ENCODE measurements at regions not wholly inside any gene's neighbourhood (a gene's known extent, or its start where the extent isn't known, plus 50 kb on each side); places are given as distances from the start of the nearest gene placed in this dataset.

- Histone ChIP-seq H3K79me2 (ENCODE audit: control insufficient read depth, low read length) (no peaks in the 10 kb centered on the region), H3K27ac (ENCODE audit: low read depth, low read length) (no peak overlapping the region), H3K9me2 (replicated peaks; ENCODE audit: control insufficient read depth, low read length) (no peaks in the 10 kb centered on the region), H3K4me1 (ENCODE audit: control insufficient read depth, low read length) (no peaks in the 10 kb centered on the region), H3K4me2 (ENCODE audit: low read length) (no peak overlapping the region), H3K4me3 (ENCODE audit: low read length) (no peak overlapping the region), H3K9me3 (ENCODE audit: control insufficient read depth, insufficient read depth, low read length) (no peaks in the 10 kb centered on the region), H4K20me1 (ENCODE audit: control insufficient read depth, insufficient read depth, low read depth, low read length) (no peaks in the 10 kb centered on the region), H3K36me3 (ENCODE audit: control insufficient read depth, low read length) (no peaks in the 10 kb centered on the region), H3K27me3 (ENCODE audit: control insufficient read depth, low read length) (no peaks in the 10 kb centered on the region), H3F3A (ENCODE audit: control insufficient read depth, insufficient read depth) (no peaks in the 10 kb centered on the region)
- TF ChIP-seq CTCF (IDR thresholded peaks at IDR 0.05; ENCODE audit: low read depth, low read length, poor library complexity, severe bottlenecking) (no peak), EZH2phosphoT487 (IDR thresholded peaks at IDR 0.05; ENCODE audit: borderline replicate concordance, low read length) (no peak)
Measured at GRCh38 chr4:23728393-23728792, 161.5 kb downstream of the PPARGC1A start.

GRCh38 chr4:23720556-23720955, 169.3 kb downstream of the PPARGC1A start:
- Histone ChIP-seq H3K27ac (ENCODE audit: low read depth, low read length) (no peak overlapping the region), H3F3A (ENCODE audit: control insufficient read depth, insufficient read depth) (no peaks in the 10 kb centered on the region), H3K27me3 (ENCODE audit: control insufficient read depth, low read length) (no peaks in the 10 kb centered on the region), H4K20me1 (ENCODE audit: control insufficient read depth, insufficient read depth, low read depth, low read length) (no peaks in the 10 kb centered on the region), H3K4me1 (ENCODE audit: control insufficient read depth, low read length) (no peaks in the 10 kb centered on the region), H3K4me3 (ENCODE audit: low read length) (no peak overlapping the region), H3K9me2 (replicated peaks; ENCODE audit: control insufficient read depth, low read length) (no peaks in the 10 kb centered on the region), H3K4me2 (ENCODE audit: low read length) (no peak overlapping the region), H3K79me2 (ENCODE audit: control insufficient read depth, low read length) (no peaks in the 10 kb centered on the region), H3K9me3 (ENCODE audit: control insufficient read depth, insufficient read depth, low read length) (no peaks in the 10 kb centered on the region), H3K36me3 (ENCODE audit: control insufficient read depth, low read length) (no peaks in the 10 kb centered on the region)
- TF ChIP-seq CTCF (IDR thresholded peaks at IDR 0.05; ENCODE audit: low read depth, low read length, poor library complexity, severe bottlenecking): no peak
- no peak for TF ChIP-seq EZH2phosphoT487 (IDR thresholded peaks at IDR 0.05; ENCODE audit: borderline replicate concordance, low read length)

- Histone ChIP-seq H3K9me3 (ENCODE audit: control insufficient read depth, insufficient read depth, low read length) (no peaks in the 10 kb centered on the region), H3K4me1 (ENCODE audit: control insufficient read depth, low read length) (no peaks in the 10 kb centered on the region), H3K27ac (ENCODE audit: low read depth, low read length) (no peak overlapping the region), H3K4me2 (ENCODE audit: low read length) (no peak overlapping the region), H4K20me1 (ENCODE audit: control insufficient read depth, insufficient read depth, low read depth, low read length) (no peaks in the 10 kb centered on the region), H3K27me3 (ENCODE audit: control insufficient read depth, low read length) (no peaks in the 10 kb centered on the region), H3F3A (ENCODE audit: control insufficient read depth, insufficient read depth) (no peaks in the 10 kb centered on the region), H3K4me3 (ENCODE audit: low read length) (no peak overlapping the region), H3K36me3 (ENCODE audit: control insufficient read depth, low read length) (no peaks in the 10 kb centered on the region), H3K9me2 (replicated peaks; ENCODE audit: control insufficient read depth, low read length) (no peaks in the 10 kb centered on the region), H3K79me2 (ENCODE audit: control insufficient read depth, low read length) (no peaks in the 10 kb centered on the region)
- TF ChIP-seq CTCF (IDR thresholded peaks at IDR 0.05; ENCODE audit: low read depth, low read length, poor library complexity, severe bottlenecking): no peak
- no peak for TF ChIP-seq EZH2phosphoT487 (IDR thresholded peaks at IDR 0.05; ENCODE audit: borderline replicate concordance, low read length)
Measured at GRCh38 chr4:23718435-23718834, 171.4 kb downstream of the PPARGC1A start.
